ENCODE measurements at regions not wholly inside any gene's neighbourhood (a gene's known extent, or its start where the extent isn't known, plus 50 kb on each side); places are given as distances from the start of the nearest gene placed in this dataset.

GRCh38 chr10:55929291-55929690 is 431.8 kb downstream of the ZWINT start:
- no peak for TF ChIP-seq FOXM1 (IDR thresholded peaks at IDR 0.05; ENCODE audit: borderline replicate concordance)
- TF ChIP-seq FOXK2 (IDR thresholded peaks at IDR 0.05): no peak
- TF ChIP-seq NFRKB (IDR thresholded peaks at IDR 0.05): no peak
- no peak for TF ChIP-seq CTBP1 (IDR thresholded peaks at IDR 0.05; ENCODE audit: borderline replicate concordance)
- TF ChIP-seq PKNOX1 (IDR thresholded peaks at IDR 0.05): no peak
- TF ChIP-seq TARDBP (IDR thresholded peaks at IDR 0.05): no peak
- no peak for TF ChIP-seq L3MBTL2 (conservative IDR thresholded peaks at IDR 0.05)
- TF ChIP-seq ZNF384 (IDR thresholded peaks at IDR 0.05): no peak
- no peak for TF ChIP-seq SP1 (IDR thresholded peaks at IDR 0.05)
- no peak for TF ChIP-seq BHLHE40 (IDR thresholded peaks at IDR 0.05; ENCODE audit: borderline replicate concordance)
- no peak for TF ChIP-seq FOXA1 (IDR thresholded peaks at IDR 0.05)
